Endodermal cell (in vitro differentiated cells): ENCODE measurements at regions not wholly inside any gene's neighbourhood (a gene's known extent, or its start where the extent isn't known, plus 50 kb on each side); places are given as distances from the start of the nearest gene placed in this dataset.
"Not testable (repeated sequence)": the region's sequence is repeated elsewhere in the genome, so short reads cannot be mapped to it uniquely, and the experiment has no call there.

Experiments used
- DNase-seq: peaks from one replicate; pipeline ENCODE4 v3.0.0-alpha.2; 2017
- H3K27ac ChIP-seq: 2 replicates; pipeline ENCODE4 v1.5.1; 2013; ENCODE audit warnings: mild to moderate bottlenecking, low read depth, low read length, moderate library complexity
- H3K27me3 ChIP-seq: 2 replicates; pipeline ENCODE4 v1.6.1; 2013; ENCODE audit warnings: mild to moderate bottlenecking, low read length, moderate library complexity; ENCODE audit not compliant: insufficient read depth, control insufficient read depth, poor library complexity, severe bottlenecking
- H3K36me3 ChIP-seq: 2 replicates; pipeline ENCODE4 v1.7.0; 2013; ENCODE audit warnings: mild to moderate bottlenecking, low read length, moderate library complexity; ENCODE audit not compliant: control insufficient read depth, insufficient read depth
- H3K4me1 ChIP-seq: one replicate; pipeline ENCODE4 v1.7.0; 2013; ENCODE audit warnings: low read length; ENCODE audit not compliant: control insufficient read depth, insufficient read depth
- H3K4me3 ChIP-seq: 2 replicates; pipeline ENCODE4 v1.5.1; 2013; ENCODE audit warnings: mild to moderate bottlenecking, low read length, moderate library complexity
- H3K9ac ChIP-seq: 2 replicates; pipeline ENCODE4 v1.6.1; 2013; ENCODE audit warnings: mild to moderate bottlenecking, low read length, moderate library complexity; ENCODE audit not compliant: poor library complexity, severe bottlenecking; ENCODE audit errors: extremely low read depth
- H3K9me3 ChIP-seq: 2 replicates; pipeline ENCODE4 v1.6.1; 2013; ENCODE audit warnings: mild to moderate bottlenecking, low read length, moderate library complexity; ENCODE audit not compliant: control insufficient read depth
- H3K27ac Mint-ChIP-seq: 2 replicates; pipeline ENCODE4 v1.8.0; 2020; ENCODE audit warnings: mixed read lengths
- H3K27me3 Mint-ChIP-seq: 2 replicates; pipeline ENCODE4 v1.8.0; 2021; ENCODE audit warnings: mild to moderate bottlenecking, mixed read lengths; ENCODE audit not compliant: insufficient read depth
- H3K36me3 Mint-ChIP-seq: 2 replicates; pipeline ENCODE4 v1.8.0; 2020; ENCODE audit warnings: low read depth, mixed read lengths
- H3K4me1 Mint-ChIP-seq: 2 replicates; pipeline ENCODE4 v1.8.0; 2020; ENCODE audit warnings: mixed read lengths
- H3K4me3 Mint-ChIP-seq: 2 replicates; pipeline ENCODE4 v1.8.0; 2020; ENCODE audit warnings: mild to moderate bottlenecking, moderate library complexity, mixed read lengths
- H3K9me3 Mint-ChIP-seq: 2 replicates; pipeline ENCODE4 v1.8.0; 2020; ENCODE audit warnings: mild to moderate bottlenecking, mixed read lengths
- CTCF ChIP-seq: fragments of 200-600 bp; sonication (generic); conservative IDR thresholded peaks from 2 replicates; pipeline ENCODE4 v1.5.0; 2021; ENCODE audit warnings: antibody characterized with exemption, mild to moderate bottlenecking
- WGBS, 2 experiments: methylation state at CpG; one replicate each; pipeline versions ENCODE4 v1.1.5 to v1.1.7; 2013; ENCODE audit warnings: missing lambda C conversion rate in 2 of 2, mixed read lengths in 1 of 2; ENCODE audit not compliant: insufficient coverage in 1 of 2, insufficient read length in 1 of 2; 5-methylcytosine and 5-hydroxymethylcytosine counted together

GRCh38 chr17:22203208-22203715 is 510.9 kb downstream of the KCNJ18 start:
- Histone ChIP-seq H3K9ac (no peak overlapping the region), H3K4me1 (no peaks in the 10 kb centered on the region), H3K36me3 (no peaks in the 10 kb centered on the region), H3K9me3 (no peaks in the 10 kb centered on the region), H3K4me3 (no peak overlapping the region), H3K27ac (no peak overlapping the region), H3K27me3 (no peaks in the 10 kb centered on the region)
- no peak overlapping the region for H3K27ac Mint-ChIP-seq
- no peaks in the 10 kb centered on the region for H3K4me1 Mint-ChIP-seq
- no peak for DNase-seq
- H3K27me3 Mint-ChIP-seq: no peaks in the 10 kb centered on the region
- WGBS, 2 experiments: 92 to 95% methylated on average over 14 to 29 of the region's 29 CpGs
- peaks cover 93% of the 10 kb centered on the region for H3K9me3 Mint-ChIP-seq
- H3K4me3 Mint-ChIP-seq: no peak overlapping the region
- H3K36me3 Mint-ChIP-seq: no peaks in the 10 kb centered on the region
- no peak for TF ChIP-seq CTCF

GRCh38 chr17:22204076-22204475 is 511.8 kb downstream of the KCNJ18 start:
- H3K27me3 ChIP-seq, H3K9me3 ChIP-seq: not testable (repeated sequence)
- WGBS, 2 experiments: 90 to 99% methylated on average over 11 to 13 of the region's 13 CpGs

GRCh38 chr17:22210212-22210611 is 517.9 kb downstream of the KCNJ18 start:
- H3K4me1 ChIP-seq, H3K36me3 ChIP-seq, H3K4me3 ChIP-seq, H3K27ac Mint-ChIP-seq, H3K4me1 Mint-ChIP-seq, H3K36me3 Mint-ChIP-seq, H3K9me3 ChIP-seq, H3K27ac ChIP-seq, H3K27me3 ChIP-seq, H3K27me3 Mint-ChIP-seq, DNase-seq, H3K4me3 Mint-ChIP-seq, H3K9ac ChIP-seq: not testable (repeated sequence)
- WGBS, 2 experiments: 91 to 93% methylated on average over 8 to 12 of the region's 12 CpGs
- H3K9me3 Mint-ChIP-seq: peaks cover 93% of the 10 kb centered on the region

More at GRCh38 chr17:22204076-22204475, 511.8 kb downstream of the KCNJ18 start:
- H3K9me3 Mint-ChIP-seq: peaks cover 92% of the 10 kb centered on the region
- not testable (repeated sequence) for H3K36me3 Mint-ChIP-seq, H3K4me1 Mint-ChIP-seq, H3K36me3 ChIP-seq, H3K27ac ChIP-seq, H3K4me3 ChIP-seq, H3K4me1 ChIP-seq, H3K27ac Mint-ChIP-seq, H3K4me3 Mint-ChIP-seq, H3K27me3 Mint-ChIP-seq, H3K9ac ChIP-seq, DNase-seq

DNA sequence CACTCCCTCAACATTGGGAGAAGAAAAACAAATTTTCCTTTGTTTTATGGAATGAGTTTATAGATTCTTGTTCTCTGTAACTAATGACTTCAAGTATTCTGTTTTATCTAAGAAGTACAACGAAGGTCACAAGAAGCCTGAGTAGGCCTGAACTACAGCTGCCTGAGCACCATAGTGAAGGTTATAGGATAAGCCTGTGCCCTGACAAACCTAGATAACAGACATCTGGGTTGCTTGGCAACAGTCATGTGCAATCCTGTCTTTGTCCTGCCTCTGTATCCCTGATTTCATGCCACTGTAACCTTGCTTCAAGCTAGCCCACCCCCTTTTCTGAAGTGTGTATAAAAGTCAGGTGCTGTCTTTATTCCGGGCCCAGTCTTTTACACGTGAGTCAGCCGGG is 520.8 kb downstream of the KCNJ18 start:
- H3K27ac Mint-ChIP-seq, H3K27me3 ChIP-seq, H3K4me1 ChIP-seq, H3K36me3 Mint-ChIP-seq, H3K4me3 ChIP-seq, DNase-seq, H3K27me3 Mint-ChIP-seq, H3K4me3 Mint-ChIP-seq, H3K27ac ChIP-seq, H3K9ac ChIP-seq, H3K36me3 ChIP-seq, H3K4me1 Mint-ChIP-seq, H3K9me3 ChIP-seq: not testable (repeated sequence)
- peaks cover 88% of the 10 kb centered on the region for H3K9me3 Mint-ChIP-seq
- WGBS, 2 experiments: 92 to 95% methylated on average over 4 of the region's 4 CpGs
